SK-N-SH treated with all-trans-retinoic acid at 6 μM for 48 hours (cell line): ENCODE measurements at regions not wholly inside any gene's neighbourhood (a gene's known extent, or its start where the extent isn't known, plus 50 kb on each side); places are given as distances from the start of the nearest gene placed in this dataset.

Experiments
- ATAC-seq: fragments of 200-7000 bp; cut with Tn5 transposase; 3 replicates; pipeline ENCODE4 v1.9.1; 2020; ENCODE audit warnings: mild to moderate bottlenecking, moderate library complexity
- ARNTL ChIP-seq: fragments of 450-650 bp; formaldehyde crosslinking; IDR thresholded peaks from 2 replicates; pipeline ENCODE4 v1.5.0; 2020; ENCODE audit warnings: low read depth, mild to moderate bottlenecking, moderate library complexity, borderline replicate concordance
- BACH2 ChIP-seq: fragments of 250-450 bp; sonication (Bioruptor Pico); IDR thresholded peaks from 2 replicates; pipeline ENCODE4 v1.9.0; 2021; ENCODE audit warnings: mild to moderate bottlenecking, borderline replicate concordance
- CSDC2 ChIP-seq: fragments of 250-450 bp; sonication (Bioruptor Pico); IDR thresholded peaks from 2 replicates; pipeline ENCODE4 v1.5.0; 2020; ENCODE audit warnings: mild to moderate bottlenecking, moderate library complexity
- ESRRG ChIP-seq: fragments of 250-450 bp; sonication (Bioruptor Pico); IDR thresholded peaks from 2 replicates; pipeline ENCODE4 v1.6.1; 2021; ENCODE audit warnings: mild to moderate bottlenecking
- GLIS3 ChIP-seq: fragments of 250-450 bp; sonication (Bioruptor Pico); IDR thresholded peaks from 2 replicates; pipeline ENCODE4 v1.5.0; 2020; ENCODE audit warnings: mild to moderate bottlenecking, moderate library complexity
- ISL1 ChIP-seq: fragments of 250-450 bp; sonication (Bioruptor Pico); IDR thresholded peaks from 2 replicates; pipeline ENCODE4 v2.1.2; 2022; ENCODE audit warnings: mild to moderate bottlenecking, moderate library complexity
- PATZ1 ChIP-seq: fragments of 250-450 bp; sonication (Bioruptor Pico); IDR thresholded peaks from 2 replicates; pipeline ENCODE4 v1.8.0; 2020; ENCODE audit warnings: mild to moderate bottlenecking, moderate library complexity, borderline replicate concordance
- POU6F1 ChIP-seq: fragments of 250-450 bp; sonication (Bioruptor Pico); IDR thresholded peaks from 2 replicates; pipeline ENCODE4 v1.8.0; 2021; ENCODE audit warnings: low read depth, mild to moderate bottlenecking, moderate library complexity, borderline replicate concordance
- PPARA ChIP-seq: fragments of 250-450 bp; sonication (Bioruptor Pico); IDR thresholded peaks from 2 replicates; pipeline ENCODE4 v1.5.0; 2020; ENCODE audit warnings: mild to moderate bottlenecking, borderline replicate concordance
- RARB ChIP-seq: fragments of 250-450 bp; sonication (Bioruptor Pico); IDR thresholded peaks from 2 replicates; pipeline ENCODE4 v1.8.0; 2021; ENCODE audit warnings: mild to moderate bottlenecking, moderate library complexity
- TCF4 ChIP-seq: fragments of 250-450 bp; sonication (Bioruptor Pico); IDR thresholded peaks from 2 replicates; pipeline ENCODE4 v1.8.0; 2021; ENCODE audit warnings: mild to moderate bottlenecking, moderate library complexity, borderline replicate concordance
- TOX ChIP-seq: fragments of 250-450 bp; sonication (Bioruptor Pico); IDR thresholded peaks from 2 replicates; pipeline ENCODE4 v1.8.0; 2021; ENCODE audit warnings: mild to moderate bottlenecking, moderate library complexity, borderline replicate concordance
- TSHZ2 ChIP-seq: fragments of 250-450 bp; sonication (Bioruptor Pico); IDR thresholded peaks from 2 replicates; pipeline ENCODE4 v1.5.0; 2020; ENCODE audit warnings: mild to moderate bottlenecking, moderate library complexity
- ZC3H10 ChIP-seq: fragments of 250-450 bp; sonication (Bioruptor Pico); IDR thresholded peaks from 2 replicates; pipeline ENCODE4 v1.5.1; 2021; ENCODE audit warnings: mild to moderate bottlenecking, moderate library complexity
- ZFP3 ChIP-seq: fragments of 250-450 bp; sonication (Bioruptor Pico); IDR thresholded peaks from 2 replicates; pipeline ENCODE4 v1.5.0; 2020; ENCODE audit warnings: mild to moderate bottlenecking, moderate library complexity
- ZFP30 ChIP-seq: fragments of 450-650 bp; formaldehyde crosslinking; IDR thresholded peaks from 2 replicates; pipeline ENCODE4 v1.5.0; 2022; ENCODE audit warnings: mild to moderate bottlenecking, moderate library complexity
- ZNF565 ChIP-seq: fragments of 450-650 bp; formaldehyde crosslinking; conservative IDR thresholded peaks from 2 replicates; pipeline ENCODE4 v1.5.0; 2020; ENCODE audit warnings: low read depth, mild to moderate bottlenecking, moderate library complexity
- ZNF70 ChIP-seq: fragments of 450-650 bp; formaldehyde crosslinking; IDR thresholded peaks from 2 replicates; pipeline ENCODE4 v1.5.0; 2020; ENCODE audit warnings: mild to moderate bottlenecking, moderate library complexity
- ZNF8 ChIP-seq: fragments of 450-650 bp; formaldehyde crosslinking; IDR thresholded peaks from 2 replicates; pipeline ENCODE4 v1.5.0; 2020; ENCODE audit warnings: mild to moderate bottlenecking, moderate library complexity
- TF ChIP-seq, protein P1 (sequence below): fragments of 250-450 bp; sonication (Bioruptor Pico); IDR thresholded peaks from 2 replicates; pipeline ENCODE4 v1.5.1; 2020; ENCODE audit warnings: low read depth, mild to moderate bottlenecking, moderate library complexity
- TF ChIP-seq, protein P2 (sequence below): fragments of 250-450 bp; sonication (Bioruptor Pico); IDR thresholded peaks from 2 replicates; pipeline ENCODE4 v1.5.1; 2021; ENCODE audit warnings: mild to moderate bottlenecking, moderate library complexity

DNA sequence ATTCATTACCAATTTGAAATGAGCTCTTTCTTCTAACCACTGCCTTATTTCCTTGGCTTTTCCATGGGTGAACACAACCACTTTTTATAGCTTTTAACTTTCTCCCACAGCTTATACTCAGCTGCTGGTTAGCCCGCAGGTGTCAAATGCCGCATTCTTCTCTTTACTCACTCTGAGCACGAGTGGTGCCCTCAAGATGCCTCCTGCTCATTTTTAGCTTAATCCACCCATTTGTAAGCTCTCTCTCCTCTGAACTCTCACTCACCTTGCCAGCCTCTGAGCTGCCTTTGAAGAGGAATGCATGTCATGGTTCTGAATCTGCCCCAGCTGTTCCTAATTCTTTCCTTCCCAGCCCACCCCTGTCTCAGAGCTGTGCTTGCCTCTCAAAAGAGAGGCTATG is 449.4 kb upstream of the PRICKLE1 start:
- no peak for TF ChIP-seq POU6F1
- no peak for TF ChIP-seq PPARA (CRISPR knock-in tag)
- no peak for TF ChIP-seq ZNF70
- TF ChIP-seq ARNTL (CRISPR knock-in tag), result no peak
- no peak for TF ChIP-seq ZC3H10 (CRISPR knock-in tag)
- no peak for TF ChIP-seq ISL1 (CRISPR knock-in tag)
- no peak for TF ChIP-seq CSDC2 (CRISPR knock-in tag)
- TF ChIP-seq TSHZ2, result no peak
- TF ChIP-seq, protein P1, sequence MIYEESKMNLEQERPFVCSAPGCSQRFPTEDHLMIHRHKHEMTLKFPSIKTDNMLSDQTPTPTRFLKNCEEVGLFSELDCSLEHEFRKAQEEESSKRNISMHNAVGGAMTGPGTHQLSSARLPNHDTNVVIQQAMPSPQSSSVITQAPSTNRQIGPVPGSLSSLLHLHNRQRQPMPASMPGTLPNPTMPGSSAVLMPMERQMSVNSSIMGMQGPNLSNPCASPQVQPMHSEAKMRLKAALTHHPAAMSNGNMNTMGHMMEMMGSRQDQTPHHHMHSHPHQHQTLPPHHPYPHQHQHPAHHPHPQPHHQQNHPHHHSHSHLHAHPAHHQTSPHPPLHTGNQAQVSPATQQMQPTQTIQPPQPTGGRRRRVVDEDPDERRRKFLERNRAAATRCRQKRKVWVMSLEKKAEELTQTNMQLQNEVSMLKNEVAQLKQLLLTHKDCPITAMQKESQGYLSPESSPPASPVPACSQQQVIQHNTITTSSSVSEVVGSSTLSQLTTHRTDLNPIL (CRISPR knock-in tag), result no peak
- TF ChIP-seq TOX (CRISPR knock-in tag), result no peak
- TF ChIP-seq BACH2 (CRISPR knock-in tag), result no peak
- ATAC-seq, result no peak

DNA sequence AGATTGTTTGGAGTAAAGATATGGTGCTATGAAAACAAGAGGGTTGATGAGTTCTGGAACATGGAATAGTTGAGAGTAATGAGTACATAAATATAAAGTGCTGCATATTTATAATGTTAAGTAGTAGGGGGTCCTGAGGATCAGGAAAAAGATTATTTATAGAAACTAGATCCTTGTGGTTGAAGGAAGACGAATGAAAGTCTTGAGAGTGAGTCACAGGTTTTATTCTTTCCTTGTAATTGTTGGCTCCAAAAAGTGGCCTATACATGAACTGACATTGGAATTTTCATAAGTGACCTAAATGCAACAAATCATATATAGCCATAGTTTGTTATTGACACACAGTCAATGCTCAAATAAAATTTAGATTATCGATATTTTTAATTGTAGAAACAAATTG is 440.4 kb upstream of the PRICKLE1 start:
- no peak for ATAC-seq
- TF ChIP-seq ZNF70 (no peak), ZFP3 (no peak), TSHZ2 (no peak), GLIS3 (CRISPR knock-in tag) (no peak), ZFP30 (CRISPR knock-in tag) (no peak), TCF4 (CRISPR knock-in tag) (no peak), RARB (CRISPR knock-in tag) (no peak), PATZ1 (CRISPR knock-in tag) (no peak), ISL1 (CRISPR knock-in tag) (no peak), TOX (CRISPR knock-in tag) (no peak), BACH2 (CRISPR knock-in tag) (no peak), ESRRG (CRISPR knock-in tag) (no peak), POU6F1 (no peak), ZNF8 (CRISPR knock-in tag) (no peak), ZNF565 (CRISPR knock-in tag) (no peak)
- TF ChIP-seq, protein P2, sequence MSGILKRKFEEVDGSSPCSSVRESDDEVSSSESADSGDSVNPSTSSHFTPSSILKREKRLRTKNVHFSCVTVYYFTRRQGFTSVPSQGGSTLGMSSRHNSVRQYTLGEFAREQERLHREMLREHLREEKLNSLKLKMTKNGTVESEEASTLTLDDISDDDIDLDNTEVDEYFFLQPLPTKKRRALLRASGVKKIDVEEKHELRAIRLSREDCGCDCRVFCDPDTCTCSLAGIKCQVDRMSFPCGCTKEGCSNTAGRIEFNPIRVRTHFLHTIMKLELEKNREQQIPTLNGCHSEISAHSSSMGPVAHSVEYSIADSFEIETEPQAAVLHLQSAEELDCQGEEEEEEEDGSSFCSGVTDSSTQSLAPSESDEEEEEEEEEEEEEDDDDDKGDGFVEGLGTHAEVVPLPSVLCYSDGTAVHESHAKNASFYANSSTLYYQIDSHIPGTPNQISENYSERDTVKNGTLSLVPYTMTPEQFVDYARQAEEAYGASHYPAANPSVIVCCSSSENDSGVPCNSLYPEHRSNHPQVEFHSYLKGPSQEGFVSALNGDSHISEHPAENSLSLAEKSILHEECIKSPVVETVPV (CRISPR knock-in tag), result no peak
- TF ChIP-seq, protein P1 (CRISPR knock-in tag), result no peak
